NCI-H69 (cell line): ENCODE measurements at regions not wholly inside any gene's neighbourhood (a gene's known extent, or its start where the extent isn't known, plus 50 kb on each side); places are given as distances from the start of the nearest gene placed in this dataset.
A peak's percentile ranks its signal among the peaks of the same experiment; 100 is the strongest.

Experiments
- DNase-seq: peaks from one replicate; lab custom pipeline; 2025; lab: John Stamatoyannopoulos, UW

- no peak for DNase-seq
Measured at GRCh38 chr2:133667085-133667484, 98.8 kb upstream of the NCKAP5 start.

GRCh38 chr2:133667968-133668367, 99.7 kb upstream of the NCKAP5 start:
- DNase-seq, result no peak

GRCh38 chr2:133668547-133668946, 100.3 kb upstream of the NCKAP5 start:
- no peak for DNase-seq

GRCh38 chr2:133673305-133673905, 105.1 kb upstream of the NCKAP5 start:
- no peak for DNase-seq

GRCh38 chr2:133674066-133674432, 105.8 kb upstream of the NCKAP5 start:
- DNase-seq, result no peak

- DNase-seq, result peak; percentile 75
Measured at GRCh38 chr2:133674433-133675331, 106.4 kb upstream of the NCKAP5 start.

- DNase-seq, result no peak
Measured at GRCh38 chr2:133676392-133677130, 108.3 kb upstream of the NCKAP5 start.

- no peak for DNase-seq
Measured at GRCh38 chr2:133680343-133681049, 112.2 kb upstream of the NCKAP5 start.

- DNase-seq, result no peak
Measured at GRCh38 chr2:133682347-133682746, 114.1 kb upstream of the NCKAP5 start.

- DNase-seq, result no peak
Measured at GRCh38 chr2:133682906-133683305, 114.6 kb upstream of the NCKAP5 start.

- no peak for DNase-seq
Measured at GRCh38 chr2:133685636-133686215, 117.5 kb upstream of the NCKAP5 start.

- no peak for DNase-seq
Measured at GRCh38 chr2:133690780-133691179, 122.5 kb upstream of the NCKAP5 start.

GRCh38 chr2:133691336-133691735, 123.1 kb upstream of the NCKAP5 start:
- no peak for DNase-seq

- DNase-seq, result no peak
Measured at GRCh38 chr2:133705287-133705686, 137.0 kb upstream of the NCKAP5 start.

GRCh38 chr2:133710613-133711012, 142.3 kb upstream of the NCKAP5 start:
- peak; percentile 4 for DNase-seq

GRCh38 chr2:133711201-133711600, 142.9 kb upstream of the NCKAP5 start:
- no peak for DNase-seq

GRCh38 chr2:133711806-133712205, 143.5 kb upstream of the NCKAP5 start:
- DNase-seq, result no peak

- no peak for DNase-seq
Measured at GRCh38 chr2:133712369-133712768, 144.1 kb upstream of the NCKAP5 start.

- DNase-seq, result no peak
Measured at GRCh38 chr2:133713049-133713580, 144.9 kb upstream of the NCKAP5 start.

GRCh38 chr2:133716166-133716565, 147.9 kb upstream of the NCKAP5 start:
- no peak for DNase-seq

GRCh38 chr2:133717497-133717896, 149.2 kb upstream of the NCKAP5 start:
- no peak for DNase-seq
